Mesendoderm (in vitro differentiated cells): ENCODE measurements at regions not wholly inside any gene's neighbourhood (a gene's known extent, or its start where the extent isn't known, plus 50 kb on each side); places are given as distances from the start of the nearest gene placed in this dataset.

Experiments used
- DNase-seq: peaks from one replicate; pipeline ENCODE4 v3.0.0; 2013
- H2AK5ac ChIP-seq: 2 replicates; pipeline ENCODE4 v1.6.1; 2013; ENCODE audit warnings: low read length, inconsistent platforms
- H2BK120ac ChIP-seq: 2 replicates; pipeline ENCODE4 v1.6.1; 2013; ENCODE audit warnings: low read depth, mild to moderate bottlenecking, low read length, moderate library complexity, mixed read lengths
- H2BK15ac ChIP-seq: replicated peaks from 2 replicates; pipeline ENCODE4 v1.6.1; 2013; ENCODE audit warnings: low read depth, mild to moderate bottlenecking, moderate library complexity
- H2BK5ac ChIP-seq: 2 replicates; pipeline ENCODE4 v1.6.1; 2013; ENCODE audit warnings: low read length, inconsistent platforms
- H3K18ac ChIP-seq: 2 replicates; pipeline ENCODE4 v1.6.1; 2013; ENCODE audit warnings: mild to moderate bottlenecking, low read length, mixed read lengths
- H3K23ac ChIP-seq: one replicate; pipeline ENCODE4 v1.6.1; 2013; ENCODE audit warnings: low read length
- H3K27ac ChIP-seq: 2 replicates; pipeline ENCODE4 v1.5.1; 2013; ENCODE audit warnings: low read depth, mild to moderate bottlenecking, inconsistent platforms, low read length, moderate library complexity
- H3K27me3 ChIP-seq: 2 replicates; pipeline ENCODE4 v1.6.1; 2013; ENCODE audit warnings: low read length, control low read depth, mild to moderate bottlenecking, inconsistent platforms; ENCODE audit not compliant: insufficient read depth, poor library complexity
- H3K36me3 ChIP-seq: 2 replicates; pipeline ENCODE4 v1.6.1; 2013; ENCODE audit warnings: low read length, inconsistent platforms; ENCODE audit not compliant: control insufficient read depth, insufficient read depth
- H3K4ac ChIP-seq: one replicate; pipeline ENCODE4 v1.6.1; 2013; ENCODE audit warnings: low read depth, mild to moderate bottlenecking, low read length, moderate library complexity
- H3K4me1 ChIP-seq: 2 replicates; pipeline ENCODE4 v1.6.1; 2013; ENCODE audit warnings: low read depth, low read length, inconsistent platforms; ENCODE audit not compliant: control insufficient read depth
- H3K4me2 ChIP-seq: 2 replicates; pipeline ENCODE4 v1.6.1; 2013; ENCODE audit warnings: low read length
- H3K4me3 ChIP-seq: 2 replicates; pipeline ENCODE4 v1.5.1; 2013; ENCODE audit warnings: mild to moderate bottlenecking, low read length
- H3K56ac ChIP-seq: one replicate; pipeline ENCODE4 v1.6.1; 2013; ENCODE audit warnings: low read length
- H3K79me1 ChIP-seq: 2 replicates; pipeline ENCODE4 v1.6.1; 2013; ENCODE audit warnings: low read length, inconsistent platforms
- H3K79me2 ChIP-seq: 2 replicates; pipeline ENCODE4 v1.6.1; 2013; ENCODE audit warnings: mild to moderate bottlenecking, low read length; ENCODE audit not compliant: control insufficient read depth, insufficient read depth
- H3K9ac ChIP-seq: 2 replicates; pipeline ENCODE4 v1.6.1; 2013; ENCODE audit warnings: low read length, inconsistent platforms
- H4K5ac ChIP-seq: one replicate; pipeline ENCODE4 v1.6.1; 2013; ENCODE audit warnings: low read length
- H4K8ac ChIP-seq: one replicate; pipeline ENCODE4 v1.6.1; 2013; ENCODE audit warnings: low read depth, mild to moderate bottlenecking, control low read depth, low read length, moderate library complexity
- WGBS: extraction: QIAGEN DNeasy Blood & Tissue Kit; methylation state at CpG from one replicate; pipeline ENCODE4 v1.1.7; 2013; ENCODE audit warnings: low lambda C conversion rate, missing lambda C conversion rate; ENCODE audit not compliant: insufficient coverage; ENCODE audit errors: extremely low coverage; 5-methylcytosine and 5-hydroxymethylcytosine counted together

DNA sequence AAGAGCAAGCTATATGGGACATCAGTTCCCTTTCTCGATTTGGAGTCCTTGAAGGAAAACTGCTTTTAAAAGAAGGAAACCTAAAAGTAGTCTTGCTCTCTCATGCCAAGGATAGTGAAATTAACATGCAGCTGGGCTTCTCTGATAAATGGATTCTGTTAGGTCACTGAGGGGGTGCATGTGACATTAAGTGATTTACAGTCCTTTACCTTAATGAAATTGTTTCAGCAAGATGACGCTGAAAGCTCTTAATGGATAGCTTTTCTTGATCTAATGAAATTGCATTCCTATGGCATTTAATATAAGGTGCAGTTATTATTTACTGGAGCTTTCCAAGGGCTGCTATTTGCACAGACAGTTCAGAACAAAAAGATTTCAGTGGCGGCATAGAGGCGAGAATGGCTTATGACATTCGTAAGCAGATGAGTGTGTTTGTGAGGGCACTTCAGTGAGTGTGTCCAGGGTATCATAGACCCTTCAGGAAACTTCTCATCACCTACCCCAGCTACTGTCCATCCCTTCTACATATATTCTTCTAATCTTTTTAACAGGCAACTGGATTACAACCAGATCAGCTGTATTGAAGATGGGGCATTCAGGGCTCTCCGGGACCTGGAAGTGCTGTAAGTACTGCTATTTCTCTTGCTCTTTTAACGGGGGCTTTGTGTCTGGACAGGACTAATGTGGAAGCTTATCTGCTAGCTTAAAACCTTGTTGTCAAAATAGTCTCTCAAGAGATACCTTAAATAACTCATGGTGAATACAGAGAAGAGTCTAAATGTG is 219.9 kb upstream of the PACRGL start:
- no peak overlapping the region for H3K4ac ChIP-seq
- no peak overlapping the region for H2BK15ac ChIP-seq
- no peaks in the 10 kb centered on the region for H3K4me1 ChIP-seq
- no peak overlapping the region for H4K8ac ChIP-seq
- no peak overlapping the region for H3K23ac ChIP-seq
- no peak overlapping the region for H3K4me2 ChIP-seq
- no peak overlapping the region for H2BK5ac ChIP-seq
- no peaks in the 10 kb centered on the region for H3K79me1 ChIP-seq
- H3K79me2 ChIP-seq = no peaks in the 10 kb centered on the region
- H3K4me3 ChIP-seq = no peak overlapping the region
- H2AK5ac ChIP-seq = no peak overlapping the region
- no peak overlapping the region for H3K56ac ChIP-seq
- no peak overlapping the region for H3K18ac ChIP-seq
- H4K5ac ChIP-seq = no peak overlapping the region
- no peaks in the 10 kb centered on the region for H3K27me3 ChIP-seq
- H3K9ac ChIP-seq = no peak overlapping the region
- no peak overlapping the region for H2BK120ac ChIP-seq
- no peaks in the 10 kb centered on the region for H3K36me3 ChIP-seq
- no peak overlapping the region for H3K27ac ChIP-seq
- no CpG with 5 or more reads among the region's 7 CpGs for WGBS
- no peak for DNase-seq

DNA sequence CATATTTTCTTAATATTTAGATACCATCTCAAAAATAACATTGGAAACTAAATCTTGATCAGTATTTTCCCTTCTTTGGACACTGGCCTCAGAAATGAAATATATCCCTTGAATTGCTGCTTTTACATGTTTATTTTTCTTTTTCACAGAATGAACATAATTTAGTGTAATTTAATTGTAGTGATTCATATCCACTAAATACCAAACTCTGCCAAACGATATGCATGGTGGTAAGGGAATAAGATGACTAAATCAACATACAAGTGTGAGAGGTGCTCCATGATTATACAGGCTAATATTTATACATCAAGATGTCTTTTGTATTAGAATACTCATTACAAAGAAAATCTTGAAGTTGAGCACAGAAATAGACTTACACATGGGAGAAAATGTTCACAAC is 216.8 kb upstream of the PACRGL start:
- H3K56ac ChIP-seq = no peak overlapping the region
- no peaks in the 10 kb centered on the region for H3K27me3 ChIP-seq
- H3K4me1 ChIP-seq = no peaks in the 10 kb centered on the region
- no peak overlapping the region for H3K23ac ChIP-seq
- no peak overlapping the region for H4K8ac ChIP-seq
- no peaks in the 10 kb centered on the region for H3K79me1 ChIP-seq
- no peaks in the 10 kb centered on the region for H3K79me2 ChIP-seq
- no peak overlapping the region for H3K27ac ChIP-seq
- no peak overlapping the region for H2AK5ac ChIP-seq
- H2BK5ac ChIP-seq = no peak overlapping the region
- H3K9ac ChIP-seq = no peak overlapping the region
- no CpG with 5 or more reads among the region's 1 CpG for WGBS
- DNase-seq = no peak
- no peak overlapping the region for H2BK15ac ChIP-seq
- H3K4ac ChIP-seq = no peak overlapping the region
- no peak overlapping the region for H3K4me3 ChIP-seq
- no peak overlapping the region for H4K5ac ChIP-seq
- no peaks in the 10 kb centered on the region for H3K36me3 ChIP-seq
- no peak overlapping the region for H3K18ac ChIP-seq
- H2BK120ac ChIP-seq = no peak overlapping the region
- no peak overlapping the region for H3K4me2 ChIP-seq

DNA sequence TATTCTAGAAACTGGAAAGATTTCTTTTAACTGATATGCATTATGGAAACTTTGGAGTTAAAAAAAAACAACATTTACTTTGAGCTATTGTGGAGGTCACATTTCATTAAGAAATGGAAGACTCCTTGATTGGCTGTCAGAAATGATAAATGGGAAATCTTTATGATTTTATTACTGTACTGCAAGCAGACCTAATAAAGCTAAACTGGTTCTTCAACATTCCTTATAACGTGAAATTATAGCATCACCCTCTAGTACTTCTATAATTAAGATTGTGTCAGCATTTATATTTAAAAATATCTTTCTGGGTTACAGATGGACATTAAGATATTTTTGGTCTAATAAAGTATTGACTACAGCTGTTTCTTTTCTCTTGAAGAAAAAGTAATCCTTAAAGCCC is 213.8 kb upstream of the PACRGL start:
- Histone ChIP-seq H4K5ac (no peak overlapping the region), H3K79me2 (no peaks in the 10 kb centered on the region), H2BK5ac (no peak overlapping the region), H3K36me3 (no peaks in the 10 kb centered on the region), H3K18ac (no peak overlapping the region), H3K4me3 (no peak overlapping the region), H3K27ac (no peak overlapping the region), H3K56ac (no peak overlapping the region), H3K4me1 (no peaks in the 10 kb centered on the region), H2BK15ac (no peak overlapping the region), H3K4me2 (no peak overlapping the region), H2BK120ac (no peak overlapping the region), H3K4ac (no peak overlapping the region), H2AK5ac (no peak overlapping the region), H3K23ac (no peak overlapping the region), H4K8ac (no peak overlapping the region), H3K9ac (no peak overlapping the region), H3K79me1 (no peaks in the 10 kb centered on the region), H3K27me3 (no peaks in the 10 kb centered on the region)
- no CpG with 5 or more reads among the region's 1 CpG for WGBS
- no peak for DNase-seq

DNA sequence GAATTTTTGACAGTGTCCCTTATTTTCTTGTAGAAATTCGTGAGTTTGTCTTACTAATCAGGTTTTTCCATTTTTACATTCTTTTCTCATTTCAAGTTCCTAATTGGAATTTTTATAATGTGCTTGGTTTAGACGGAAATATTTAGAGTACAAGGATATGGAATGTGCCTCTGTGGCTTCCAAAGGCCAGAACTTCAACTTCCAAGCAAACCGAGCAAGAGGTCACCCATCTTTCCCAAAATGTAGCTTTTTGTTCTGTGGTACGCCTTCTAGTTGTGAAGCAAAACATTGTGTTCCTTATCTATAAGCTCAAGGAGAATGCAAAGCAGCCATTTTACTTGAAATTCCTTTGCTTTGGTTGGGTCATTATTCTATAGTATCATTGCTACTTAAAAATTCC is 212.8 kb upstream of the PACRGL start:
- no peak overlapping the region for H3K4me2 ChIP-seq
- H3K9ac ChIP-seq = no peak overlapping the region
- H3K23ac ChIP-seq = no peak overlapping the region
- H3K27ac ChIP-seq = no peak overlapping the region
- H2BK15ac ChIP-seq = no peak overlapping the region
- no peak overlapping the region for H3K4me3 ChIP-seq
- H4K8ac ChIP-seq = no peak overlapping the region
- no peak overlapping the region for H3K56ac ChIP-seq
- no peak overlapping the region for H3K4ac ChIP-seq
- no peaks in the 10 kb centered on the region for H3K79me1 ChIP-seq
- no peak overlapping the region for H2BK5ac ChIP-seq
- H4K5ac ChIP-seq = no peak overlapping the region
- no peaks in the 10 kb centered on the region for H3K36me3 ChIP-seq
- H2AK5ac ChIP-seq = no peak overlapping the region
- H3K79me2 ChIP-seq = no peaks in the 10 kb centered on the region
- no peaks in the 10 kb centered on the region for H3K4me1 ChIP-seq
- no peak overlapping the region for H3K18ac ChIP-seq
- H2BK120ac ChIP-seq = no peak overlapping the region
- DNase-seq = no peak
- WGBS = no CpG with 5 or more reads among the region's 4 CpGs
- H3K27me3 ChIP-seq = no peaks in the 10 kb centered on the region

DNA sequence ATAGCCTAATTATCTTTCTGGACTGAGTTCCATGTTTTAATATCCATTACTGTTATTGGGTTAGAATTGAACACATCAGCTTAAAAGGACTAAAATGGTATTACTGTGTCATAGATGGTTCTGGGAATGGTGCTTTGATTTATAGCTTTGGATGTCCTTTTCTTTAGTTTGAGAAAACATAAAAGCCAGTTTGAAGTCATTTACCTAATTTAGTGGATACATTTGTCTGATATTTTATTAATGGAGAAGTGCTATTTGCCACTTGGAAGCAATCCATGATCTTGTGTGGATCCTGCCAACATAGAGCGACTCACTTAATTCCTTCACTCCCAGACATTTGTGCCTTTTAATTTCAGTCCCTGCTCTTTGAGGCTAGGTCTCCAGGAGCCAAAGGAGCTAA is 212.4 kb upstream of the PACRGL start:
- Histone ChIP-seq H3K36me3 (no peaks in the 10 kb centered on the region), H3K79me2 (no peaks in the 10 kb centered on the region), H3K56ac (no peak overlapping the region), H3K23ac (no peak overlapping the region), H3K9ac (no peak overlapping the region), H3K79me1 (no peaks in the 10 kb centered on the region), H2BK5ac (no peak overlapping the region), H3K27ac (no peak overlapping the region), H3K4me1 (no peaks in the 10 kb centered on the region), H4K5ac (no peak overlapping the region), H3K18ac (no peak overlapping the region), H3K4ac (no peak overlapping the region), H3K4me3 (no peak overlapping the region), H4K8ac (no peak overlapping the region), H3K27me3 (no peaks in the 10 kb centered on the region), H2BK15ac (no peak overlapping the region), H3K4me2 (no peak overlapping the region), H2BK120ac (no peak overlapping the region), H2AK5ac (no peak overlapping the region)
- DNase-seq = no peak
- WGBS = no CpG with 5 or more reads among the region's 1 CpG

DNA sequence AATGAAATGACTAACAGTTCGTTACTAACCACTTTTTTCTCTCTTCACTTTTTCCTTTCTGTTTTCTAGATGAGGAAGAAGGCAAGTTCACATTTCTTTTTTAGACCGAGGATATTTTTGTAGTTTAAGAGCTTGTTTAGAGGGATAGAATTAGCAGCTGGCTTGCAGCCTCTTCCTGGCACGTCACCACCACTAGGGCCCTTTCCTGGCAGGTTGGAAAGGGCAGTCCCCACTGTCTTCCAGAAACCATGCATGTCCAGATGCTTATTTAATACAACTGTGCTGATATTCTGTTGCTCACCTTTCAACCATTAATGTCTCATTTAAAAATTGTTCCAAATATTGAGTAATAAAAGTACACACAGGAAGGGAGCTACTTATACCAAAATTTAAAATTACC is 209.5 kb upstream of the PACRGL start:
- H3K18ac ChIP-seq = no peak overlapping the region
- no peak overlapping the region for H2BK15ac ChIP-seq
- no peak for DNase-seq
- no peak overlapping the region for H3K27ac ChIP-seq
- H3K79me2 ChIP-seq = no peaks in the 10 kb centered on the region
- no peak overlapping the region for H4K5ac ChIP-seq
- H3K36me3 ChIP-seq = no peaks in the 10 kb centered on the region
- H3K4me1 ChIP-seq = no peaks in the 10 kb centered on the region
- H3K23ac ChIP-seq = no peak overlapping the region
- no peak overlapping the region for H4K8ac ChIP-seq
- H3K79me1 ChIP-seq = no peaks in the 10 kb centered on the region
- no peak overlapping the region for H3K9ac ChIP-seq
- H2BK120ac ChIP-seq = no peak overlapping the region
- WGBS = no CpG with 5 or more reads among the region's 3 CpGs
- no peak overlapping the region for H3K56ac ChIP-seq
- H2BK5ac ChIP-seq = no peak overlapping the region
- H3K4me2 ChIP-seq = no peak overlapping the region
- H3K27me3 ChIP-seq = no peaks in the 10 kb centered on the region
- H3K4me3 ChIP-seq = no peak overlapping the region
- H3K4ac ChIP-seq = no peak overlapping the region
- H2AK5ac ChIP-seq = no peak overlapping the region
